Lower leg skin (tissue), 3 donors: ENCODE measurements at regions not wholly inside any gene's neighbourhood (a gene's known extent, or its start where the extent isn't known, plus 50 kb on each side); places are given as distances from the start of the nearest gene placed in this dataset.

Experiments used
- POLR2A ChIP-seq, 2 donors: fragments of 450-650 bp; IDR thresholded peaks; one replicate each; pipeline ENCODE4 v1.6.1; 2016 to 2017; ENCODE audit warnings: antibody characterized with exemption in 2 of 2, mild to moderate bottlenecking in 1 of 2, moderate library complexity in 1 of 2
- TF ChIP-seq, protein P1 (sequence below), 3 donors: fragments of 450-650 bp; IDR thresholded peaks; one replicate each; pipeline ENCODE4 v1.5.1; 2016; ENCODE audit warnings: antibody characterized with exemption in 3 of 3, mild to moderate bottlenecking in 3 of 3, moderate library complexity in 2 of 3

DNA sequence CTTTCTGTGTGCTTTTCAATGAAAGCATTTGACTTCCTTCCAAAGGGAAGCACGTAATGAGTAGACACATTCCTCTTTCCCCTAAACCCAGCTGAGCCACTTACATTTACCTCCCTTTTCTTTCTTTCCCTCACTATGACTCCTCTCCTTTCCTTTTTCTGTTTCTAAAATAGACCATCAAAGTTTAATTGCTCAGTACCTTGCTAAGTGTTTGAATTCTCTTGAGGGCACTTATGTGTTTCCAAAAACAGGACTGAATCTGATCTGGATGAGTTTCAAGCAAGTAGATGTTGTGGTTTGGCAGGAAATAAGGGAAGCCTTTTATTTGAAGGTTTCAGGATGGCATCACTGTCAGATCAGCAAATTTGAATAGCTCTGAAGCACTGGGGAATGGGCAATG lies 396.2 kb downstream of the REEP3 start:
- TF ChIP-seq POLR2A (IDR thresholded peaks at IDR 0.05), result no peak
- TF ChIP-seq, protein P1, sequence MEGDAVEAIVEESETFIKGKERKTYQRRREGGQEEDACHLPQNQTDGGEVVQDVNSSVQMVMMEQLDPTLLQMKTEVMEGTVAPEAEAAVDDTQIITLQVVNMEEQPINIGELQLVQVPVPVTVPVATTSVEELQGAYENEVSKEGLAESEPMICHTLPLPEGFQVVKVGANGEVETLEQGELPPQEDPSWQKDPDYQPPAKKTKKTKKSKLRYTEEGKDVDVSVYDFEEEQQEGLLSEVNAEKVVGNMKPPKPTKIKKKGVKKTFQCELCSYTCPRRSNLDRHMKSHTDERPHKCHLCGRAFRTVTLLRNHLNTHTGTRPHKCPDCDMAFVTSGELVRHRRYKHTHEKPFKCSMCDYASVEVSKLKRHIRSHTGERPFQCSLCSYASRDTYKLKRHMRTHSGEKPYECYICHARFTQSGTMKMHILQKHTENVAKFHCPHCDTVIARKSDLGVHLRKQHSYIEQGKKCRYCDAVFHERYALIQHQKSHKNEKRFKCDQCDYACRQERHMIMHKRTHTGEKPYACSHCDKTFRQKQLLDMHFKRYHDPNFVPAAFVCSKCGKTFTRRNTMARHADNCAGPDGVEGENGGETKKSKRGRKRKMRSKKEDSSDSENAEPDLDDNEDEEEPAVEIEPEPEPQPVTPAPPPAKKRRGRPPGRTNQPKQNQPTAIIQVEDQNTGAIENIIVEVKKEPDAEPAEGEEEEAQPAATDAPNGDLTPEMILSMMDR (IDR thresholded peaks at IDR 0.05), result no peak
